Esophagus squamous epithelium (tissue), 5 donors: ENCODE measurements at regions not wholly inside any gene's neighbourhood (a gene's known extent, or its start where the extent isn't known, plus 50 kb on each side); places are given as distances from the start of the nearest gene placed in this dataset.

Experiments used
- DNase-seq: peaks from one replicate; lab custom pipeline; 2025; lab: John Stamatoyannopoulos, UW
- H3K27ac ChIP-seq, 4 donors: fragments of 200-600 bp; sonication (generic); one replicate each; pipeline ENCODE4 v1.5.1; 2016 to 2019; ENCODE audit warnings: mild to moderate bottlenecking in 1 of 4
- H3K27me3 ChIP-seq, 4 donors: fragments of 200-600 bp; sonication (generic); 1 replicate in 3 of 4; 2 replicates in 1 of 4; pipeline versions ENCODE4 v1.5.1 to v1.6.0; 2017 to 2021; ENCODE audit warnings: antibody characterized with exemption in 1 of 4
- H3K36me3 ChIP-seq, 3 donors: fragments of 200-600 bp; sonication (generic); one replicate each; pipeline ENCODE4 v1.5.1; 2016 to 2019
- H3K4me1 ChIP-seq, 3 donors: fragments of 200-600 bp; sonication (generic); one replicate each; pipeline ENCODE4 v1.5.1; 2017 to 2019
- H3K4me3 ChIP-seq, 4 donors: fragments of 200-600 bp; sonication (generic); 1 replicate in 3 of 4; 2 replicates in 1 of 4; pipeline ENCODE4 v1.5.1; 2016 to 2019; ENCODE audit warnings: mild to moderate bottlenecking in 2 of 4, moderate library complexity in 1 of 4
- H3K9me3 ChIP-seq, 3 donors: fragments of 200-600 bp; sonication (generic); one replicate each; pipeline ENCODE4 v1.5.1; 2016 to 2019
- POLR2A ChIP-seq, 4 donors: fragments of 450-650 bp; IDR thresholded peaks; one replicate each; pipeline ENCODE4 v1.6.1; 2017; ENCODE audit warnings: antibody characterized with exemption in 4 of 4, mild to moderate bottlenecking in 4 of 4, moderate library complexity in 3 of 4
- WGBS, 2 donors: methylation state at CpG; one replicate each; pipeline ENCODE4 v1.1.5; 2018; 5-methylcytosine and 5-hydroxymethylcytosine counted together
- intact Hi-C: fragments of 100-400 bp; cut with DNase I; formaldehyde crosslinking; loops from one replicate; pipeline ENCODE4 v1.15.0; 2022
- TF ChIP-seq, protein P1 (sequence below), 6 experiments: fragments of 450-650 bp in 4 of 6; fragments of 200-600 bp in 2 of 6; sonication (generic) in 2 of 6; IDR thresholded peaks; one replicate each; pipeline ENCODE4 v1.5.1; 2016 to 2019; ENCODE audit warnings: antibody characterized with exemption in 6 of 6, mild to moderate bottlenecking in 4 of 6, moderate library complexity in 4 of 6
- donor health status: DM: yes; HTN: yes; CAD: no.

DNA sequence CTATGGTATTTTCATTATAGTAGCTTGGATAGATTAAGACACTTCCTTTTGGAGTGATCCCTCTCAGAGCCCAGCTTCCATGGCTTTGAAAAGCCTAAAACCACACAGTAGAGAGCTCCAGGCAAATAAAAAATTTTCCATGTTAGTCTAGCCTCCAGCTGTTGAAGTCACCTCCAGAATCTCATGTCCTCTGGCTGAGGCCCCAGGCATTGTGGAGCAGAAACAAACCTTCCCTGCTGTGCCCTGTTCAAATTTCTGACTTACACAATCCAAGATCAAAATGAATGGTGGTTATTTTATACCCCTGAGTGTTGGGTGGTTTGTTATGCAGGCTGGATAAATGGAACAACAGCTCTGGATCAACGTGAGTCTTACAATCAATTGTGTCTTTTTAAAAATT is 203.9 kb downstream of the ICE1 start:
- Histone ChIP-seq H3K36me3 (no peaks in the 10 kb centered on the region), H3K27me3 (no peaks in the 10 kb centered on the region), H3K4me3 (no peak overlapping the region), H3K4me1 (no peaks in the 10 kb centered on the region), H3K27ac (no peak overlapping the region), H3K9me3 (peaks cover 0 to 11% (median 0%) of the 10 kb centered on the region in 3 donors)
- 57 to 77% methylated on average over 1 of the region's 1 CpG for WGBS, 2 donors
- no peak for TF ChIP-seq POLR2A (IDR thresholded peaks at IDR 0.05)
- TF ChIP-seq, protein P1, sequence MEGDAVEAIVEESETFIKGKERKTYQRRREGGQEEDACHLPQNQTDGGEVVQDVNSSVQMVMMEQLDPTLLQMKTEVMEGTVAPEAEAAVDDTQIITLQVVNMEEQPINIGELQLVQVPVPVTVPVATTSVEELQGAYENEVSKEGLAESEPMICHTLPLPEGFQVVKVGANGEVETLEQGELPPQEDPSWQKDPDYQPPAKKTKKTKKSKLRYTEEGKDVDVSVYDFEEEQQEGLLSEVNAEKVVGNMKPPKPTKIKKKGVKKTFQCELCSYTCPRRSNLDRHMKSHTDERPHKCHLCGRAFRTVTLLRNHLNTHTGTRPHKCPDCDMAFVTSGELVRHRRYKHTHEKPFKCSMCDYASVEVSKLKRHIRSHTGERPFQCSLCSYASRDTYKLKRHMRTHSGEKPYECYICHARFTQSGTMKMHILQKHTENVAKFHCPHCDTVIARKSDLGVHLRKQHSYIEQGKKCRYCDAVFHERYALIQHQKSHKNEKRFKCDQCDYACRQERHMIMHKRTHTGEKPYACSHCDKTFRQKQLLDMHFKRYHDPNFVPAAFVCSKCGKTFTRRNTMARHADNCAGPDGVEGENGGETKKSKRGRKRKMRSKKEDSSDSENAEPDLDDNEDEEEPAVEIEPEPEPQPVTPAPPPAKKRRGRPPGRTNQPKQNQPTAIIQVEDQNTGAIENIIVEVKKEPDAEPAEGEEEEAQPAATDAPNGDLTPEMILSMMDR (IDR thresholded peaks at IDR 0.05), result no peak
- DNase-seq, result no peak
- intact Hi-C loops, result no loop called here

DNA sequence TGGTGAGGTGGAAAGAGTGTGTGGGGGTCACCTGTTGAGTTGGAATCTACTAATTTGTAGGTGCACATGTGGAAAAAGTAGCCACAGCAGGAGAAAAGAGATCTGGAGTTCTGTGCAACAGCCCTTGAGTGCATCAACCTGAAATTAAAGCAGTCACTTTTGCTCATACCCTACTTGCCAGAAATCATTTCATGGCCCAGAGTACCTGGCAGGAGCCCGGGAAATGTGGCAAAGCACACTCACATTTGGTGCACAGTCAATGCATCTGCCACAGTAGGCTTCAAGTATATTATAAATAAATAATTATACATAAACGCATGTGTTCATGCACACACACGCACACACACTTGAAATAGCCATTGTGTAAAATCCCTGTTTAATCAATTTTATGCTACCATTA is 203.0 kb downstream of the ICE1 start:
- intact Hi-C loops, result no loop called here
- Histone ChIP-seq H3K27me3 (no peaks in the 10 kb centered on the region), H3K4me1 (no peaks in the 10 kb centered on the region), H3K9me3 (peaks cover 0 to 11% (median 0%) of the 10 kb centered on the region in 3 donors), H3K4me3 (no peak overlapping the region), H3K36me3 (no peaks in the 10 kb centered on the region), H3K27ac (no peak overlapping the region)
- 66 to 70% methylated on average over 3 of the region's 3 CpGs for WGBS, 2 donors
- TF ChIP-seq POLR2A (IDR thresholded peaks at IDR 0.05), result no peak
- TF ChIP-seq, protein P1 (IDR thresholded peaks at IDR 0.05), result no peak
- DNase-seq, result no peak

DNA sequence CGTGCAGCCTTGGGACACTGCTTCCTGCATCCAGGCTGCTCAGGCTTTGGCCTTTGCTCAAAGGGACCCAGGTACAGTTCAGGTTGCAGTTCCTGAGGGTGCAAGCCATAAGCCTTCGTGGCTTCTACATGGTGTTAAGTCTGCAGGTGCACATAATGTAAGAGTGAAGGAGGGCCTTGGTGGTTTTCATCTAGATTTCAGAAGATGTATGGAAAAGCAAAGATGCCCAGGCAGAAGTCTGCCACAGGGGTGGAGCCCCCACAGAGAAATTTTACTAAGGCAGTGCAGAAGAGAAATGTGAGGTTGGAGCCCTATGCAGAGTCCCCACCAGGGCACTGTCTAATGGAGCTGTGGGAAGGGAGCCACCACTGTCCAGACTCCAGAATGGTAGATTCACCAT is 200.9 kb downstream of the ICE1 start:
- intact Hi-C loops, result no loop called here
- 55 to 58% methylated on average over 2 of the region's 2 CpGs for WGBS, 2 donors
- H3K27ac ChIP-seq, result no peak overlapping the region
- no peaks in the 10 kb centered on the region for H3K4me1 ChIP-seq
- no peak overlapping the region for H3K4me3 ChIP-seq
- no peaks in the 10 kb centered on the region for H3K27me3 ChIP-seq
- TF ChIP-seq, protein P1 (IDR thresholded peaks at IDR 0.05), result no peak
- TF ChIP-seq POLR2A (IDR thresholded peaks at IDR 0.05), result no peak
- H3K9me3 ChIP-seq, result peaks cover 0 to 11% (median 0%) of the 10 kb centered on the region in 3 donors
- no peak for DNase-seq
- H3K36me3 ChIP-seq, result no peaks in the 10 kb centered on the region

DNA sequence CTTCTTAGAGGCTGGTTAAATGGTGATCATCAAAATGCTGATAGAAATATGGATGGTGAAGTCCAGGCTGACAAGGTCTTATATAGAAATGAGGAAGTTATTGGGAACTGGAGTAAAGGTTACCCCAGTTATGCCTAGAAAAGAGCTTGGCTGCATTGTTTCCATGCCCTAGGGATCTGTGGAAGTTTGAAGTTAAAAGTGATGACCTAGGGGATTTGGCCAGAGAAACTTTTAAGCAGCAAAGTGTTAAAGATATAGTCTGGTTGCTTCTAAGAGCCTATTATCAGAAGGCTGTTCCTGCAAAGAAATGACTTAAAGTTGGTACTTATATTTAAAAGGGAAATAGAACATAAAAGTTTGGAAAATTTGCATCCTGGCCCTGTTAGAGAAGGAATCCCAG is 200.3 kb downstream of the ICE1 start:
- H3K9me3 ChIP-seq, result peaks cover 0 to 11% (median 0%) of the 10 kb centered on the region in 3 donors
- H3K27me3 ChIP-seq, result no peaks in the 10 kb centered on the region
- H3K27ac ChIP-seq, result no peak overlapping the region
- no peak for DNase-seq
- intact Hi-C loops, result no loop called here
- TF ChIP-seq, protein P1 (IDR thresholded peaks at IDR 0.05), result no peak
- no peak for TF ChIP-seq POLR2A (IDR thresholded peaks at IDR 0.05)
- H3K36me3 ChIP-seq, result no peaks in the 10 kb centered on the region
- no peak overlapping the region for H3K4me3 ChIP-seq
- H3K4me1 ChIP-seq, result no peaks in the 10 kb centered on the region

DNA sequence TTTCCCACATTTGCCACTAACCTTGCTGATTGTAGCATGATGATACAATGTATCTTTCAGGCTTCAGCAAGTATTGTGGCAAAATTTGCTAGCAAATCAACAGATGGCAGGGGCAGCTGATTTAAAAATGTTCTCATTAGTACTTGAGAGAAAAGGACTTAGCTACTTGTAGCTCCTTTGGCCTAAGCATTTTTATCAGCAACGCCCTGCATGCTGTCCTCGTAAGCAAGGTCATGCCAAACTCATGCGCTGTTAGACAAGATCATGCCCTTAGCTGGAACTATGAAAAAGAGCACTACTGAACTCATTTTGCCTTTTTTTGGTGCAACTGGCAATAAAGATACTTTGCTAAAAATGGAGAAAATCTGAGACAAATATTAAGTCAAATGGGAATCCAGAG is 197.1 kb downstream of the ICE1 start:
- no peak for DNase-seq
- intact Hi-C loops, result no loop called here
- no peak for TF ChIP-seq POLR2A (IDR thresholded peaks at IDR 0.05)
- TF ChIP-seq, protein P1 (IDR thresholded peaks at IDR 0.05), result no peak
- Histone ChIP-seq H3K9me3 (peaks cover 0 to 11% (median 0%) of the 10 kb centered on the region in 3 donors), H3K4me1 (peaks cover 0 to 3% (median 0%) of the 10 kb centered on the region in 3 donors), H3K4me3 (no peak overlapping the region), H3K27ac (no peak overlapping the region), H3K36me3 (no peaks in the 10 kb centered on the region), H3K27me3 (no peaks in the 10 kb centered on the region)
- WGBS, 2 donors, result 79 to 86% methylated on average over 3 of the region's 3 CpGs
